ENCODE measurements at regions not wholly inside any gene's neighbourhood (a gene's known extent, or its start where the extent isn't known, plus 50 kb on each side); places are given as distances from the start of the nearest gene placed in this dataset.

DNA sequence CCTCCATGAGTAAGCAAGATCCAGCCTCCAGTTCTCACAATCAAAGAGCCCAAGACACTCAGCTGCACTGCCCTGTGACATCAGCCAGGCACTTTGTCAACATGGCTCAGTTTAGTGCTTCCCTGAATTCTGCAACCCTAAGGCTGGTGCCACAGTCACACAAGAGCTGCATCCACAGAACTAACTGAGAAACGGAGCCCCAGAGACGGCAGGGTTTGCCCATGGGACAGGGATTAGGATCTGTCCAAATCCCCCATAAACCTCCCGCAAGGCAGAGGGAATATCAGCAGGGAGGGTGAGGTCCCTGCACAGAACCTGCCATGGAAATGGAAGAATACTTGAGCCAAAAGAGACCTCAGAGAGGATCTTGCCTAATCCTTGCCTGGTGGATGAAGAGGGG, 70.4 kb upstream of the UQCRFS1 start:
- TF ChIP-seq MXI1 (conservative IDR thresholded peaks at IDR 0.05; ENCODE audit: poor library complexity, severe bottlenecking) (no peak), POLR2AphosphoS5 (IDR thresholded peaks at IDR 0.05) (no peak), RAD21 (conservative IDR thresholded peaks at IDR 0.05) (no peak), TAF1 (IDR thresholded peaks at IDR 0.05; ENCODE audit: low read depth) (no peak), SMC3 (conservative IDR thresholded peaks at IDR 0.05; ENCODE audit: poor library complexity) (no peak), EP300 (conservative IDR thresholded peaks at IDR 0.05; ENCODE audit: poor library complexity, severe bottlenecking) (no peak), EZH2 (IDR thresholded peaks at IDR 0.05; ENCODE audit: borderline replicate concordance, insufficient read depth, low read length, poor library complexity, severe bottlenecking) (no peak)
- TF ChIP-seq, protein P1, sequence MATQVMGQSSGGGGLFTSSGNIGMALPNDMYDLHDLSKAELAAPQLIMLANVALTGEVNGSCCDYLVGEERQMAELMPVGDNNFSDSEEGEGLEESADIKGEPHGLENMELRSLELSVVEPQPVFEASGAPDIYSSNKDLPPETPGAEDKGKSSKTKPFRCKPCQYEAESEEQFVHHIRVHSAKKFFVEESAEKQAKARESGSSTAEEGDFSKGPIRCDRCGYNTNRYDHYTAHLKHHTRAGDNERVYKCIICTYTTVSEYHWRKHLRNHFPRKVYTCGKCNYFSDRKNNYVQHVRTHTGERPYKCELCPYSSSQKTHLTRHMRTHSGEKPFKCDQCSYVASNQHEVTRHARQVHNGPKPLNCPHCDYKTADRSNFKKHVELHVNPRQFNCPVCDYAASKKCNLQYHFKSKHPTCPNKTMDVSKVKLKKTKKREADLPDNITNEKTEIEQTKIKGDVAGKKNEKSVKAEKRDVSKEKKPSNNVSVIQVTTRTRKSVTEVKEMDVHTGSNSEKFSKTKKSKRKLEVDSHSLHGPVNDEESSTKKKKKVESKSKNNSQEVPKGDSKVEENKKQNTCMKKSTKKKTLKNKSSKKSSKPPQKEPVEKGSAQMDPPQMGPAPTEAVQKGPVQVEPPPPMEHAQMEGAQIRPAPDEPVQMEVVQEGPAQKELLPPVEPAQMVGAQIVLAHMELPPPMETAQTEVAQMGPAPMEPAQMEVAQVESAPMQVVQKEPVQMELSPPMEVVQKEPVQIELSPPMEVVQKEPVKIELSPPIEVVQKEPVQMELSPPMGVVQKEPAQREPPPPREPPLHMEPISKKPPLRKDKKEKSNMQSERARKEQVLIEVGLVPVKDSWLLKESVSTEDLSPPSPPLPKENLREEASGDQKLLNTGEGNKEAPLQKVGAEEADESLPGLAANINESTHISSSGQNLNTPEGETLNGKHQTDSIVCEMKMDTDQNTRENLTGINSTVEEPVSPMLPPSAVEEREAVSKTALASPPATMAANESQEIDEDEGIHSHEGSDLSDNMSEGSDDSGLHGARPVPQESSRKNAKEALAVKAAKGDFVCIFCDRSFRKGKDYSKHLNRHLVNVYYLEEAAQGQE (IDR thresholded peaks at IDR 0.05; ENCODE audit: borderline replicate concordance): no peak
- TF ChIP-seq, protein P2, sequence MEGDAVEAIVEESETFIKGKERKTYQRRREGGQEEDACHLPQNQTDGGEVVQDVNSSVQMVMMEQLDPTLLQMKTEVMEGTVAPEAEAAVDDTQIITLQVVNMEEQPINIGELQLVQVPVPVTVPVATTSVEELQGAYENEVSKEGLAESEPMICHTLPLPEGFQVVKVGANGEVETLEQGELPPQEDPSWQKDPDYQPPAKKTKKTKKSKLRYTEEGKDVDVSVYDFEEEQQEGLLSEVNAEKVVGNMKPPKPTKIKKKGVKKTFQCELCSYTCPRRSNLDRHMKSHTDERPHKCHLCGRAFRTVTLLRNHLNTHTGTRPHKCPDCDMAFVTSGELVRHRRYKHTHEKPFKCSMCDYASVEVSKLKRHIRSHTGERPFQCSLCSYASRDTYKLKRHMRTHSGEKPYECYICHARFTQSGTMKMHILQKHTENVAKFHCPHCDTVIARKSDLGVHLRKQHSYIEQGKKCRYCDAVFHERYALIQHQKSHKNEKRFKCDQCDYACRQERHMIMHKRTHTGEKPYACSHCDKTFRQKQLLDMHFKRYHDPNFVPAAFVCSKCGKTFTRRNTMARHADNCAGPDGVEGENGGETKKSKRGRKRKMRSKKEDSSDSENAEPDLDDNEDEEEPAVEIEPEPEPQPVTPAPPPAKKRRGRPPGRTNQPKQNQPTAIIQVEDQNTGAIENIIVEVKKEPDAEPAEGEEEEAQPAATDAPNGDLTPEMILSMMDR (IDR thresholded peaks at IDR 0.05; ENCODE audit: poor library complexity, severe bottlenecking): no peak
- no peak overlapping the region for H2AFZ ChIP-seq (ENCODE audit: low read depth, low read length)
- no peak overlapping the region for H3K4me2 ChIP-seq (ENCODE audit: low read length)
- no peaks in the 10 kb centered on the region for H3K9me3 ChIP-seq (ENCODE audit: low read length)
- no peaks in the 10 kb centered on the region for H4K20me1 ChIP-seq (ENCODE audit: insufficient read depth)
- H3K9me2 ChIP-seq (ENCODE audit: insufficient read depth, low read length): no peaks in the 10 kb centered on the region
- no peak overlapping the region for H3K9ac ChIP-seq (ENCODE audit: low read length)
- no peaks in the 10 kb centered on the region for H3F3A ChIP-seq (ENCODE audit: insufficient read depth, low read length, poor library complexity, severe bottlenecking)
- peaks cover 4% of the 10 kb centered on the region for H3K27me3 ChIP-seq (ENCODE audit: insufficient read depth, low read depth, low read length)
- H3K27ac ChIP-seq (ENCODE audit: low read length): no peak overlapping the region
- H3K36me3 ChIP-seq (ENCODE audit: insufficient read depth, low read length): no peaks in the 10 kb centered on the region
- H3K4me3 ChIP-seq (ENCODE audit: low read length): no peak overlapping the region
- no peaks in the 10 kb centered on the region for H3K79me2 ChIP-seq (replicated peaks; ENCODE audit: insufficient read depth, low read length)

DNA sequence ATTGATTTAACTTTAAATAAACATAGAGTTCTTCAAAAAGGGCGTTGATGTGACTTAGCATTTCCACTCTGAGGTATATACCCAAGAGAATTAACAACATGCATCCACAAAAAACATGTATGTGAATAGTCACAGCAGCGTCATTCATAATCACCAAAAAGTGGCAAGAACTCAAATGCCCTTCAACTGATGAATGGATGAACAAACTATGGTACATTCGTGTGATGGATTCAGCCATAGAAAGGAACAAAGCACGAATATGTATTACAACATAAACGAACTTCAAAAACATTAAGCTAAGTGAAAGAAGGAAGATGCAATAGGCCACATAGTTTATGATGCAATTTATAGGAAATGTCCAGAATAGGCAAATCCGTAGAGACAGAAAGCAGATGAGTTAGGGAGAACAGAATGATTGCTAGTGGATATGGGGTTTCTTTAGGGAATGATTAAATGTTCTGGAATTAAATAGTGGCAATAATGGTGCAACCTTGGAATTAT, 72.3 kb upstream of the UQCRFS1 start:
- no peaks in the 10 kb centered on the region for H3K9me2 ChIP-seq (ENCODE audit: insufficient read depth, low read length)
- H2AFZ ChIP-seq (ENCODE audit: low read depth, low read length): no peak overlapping the region
- peaks cover 4% of the 10 kb centered on the region for H3K27me3 ChIP-seq (ENCODE audit: insufficient read depth, low read depth, low read length)
- TF ChIP-seq RAD21 (conservative IDR thresholded peaks at IDR 0.05) (no peak), EZH2 (IDR thresholded peaks at IDR 0.05; ENCODE audit: borderline replicate concordance, insufficient read depth, low read length, poor library complexity, severe bottlenecking) (no peak), EP300 (conservative IDR thresholded peaks at IDR 0.05; ENCODE audit: poor library complexity, severe bottlenecking) (no peak), TAF1 (IDR thresholded peaks at IDR 0.05; ENCODE audit: low read depth) (no peak), POLR2AphosphoS5 (IDR thresholded peaks at IDR 0.05) (no peak), SMC3 (conservative IDR thresholded peaks at IDR 0.05; ENCODE audit: poor library complexity) (no peak), MXI1 (conservative IDR thresholded peaks at IDR 0.05; ENCODE audit: poor library complexity, severe bottlenecking) (no peak)
- TF ChIP-seq, protein P1 (IDR thresholded peaks at IDR 0.05; ENCODE audit: borderline replicate concordance): no peak
- TF ChIP-seq, protein P2 (IDR thresholded peaks at IDR 0.05; ENCODE audit: poor library complexity, severe bottlenecking): no peak
- H3K9me3 ChIP-seq (ENCODE audit: low read length): no peaks in the 10 kb centered on the region
- H4K20me1 ChIP-seq (ENCODE audit: insufficient read depth): no peaks in the 10 kb centered on the region
- no peak overlapping the region for H3K27ac ChIP-seq (ENCODE audit: low read length)
- no peaks in the 10 kb centered on the region for H3K79me2 ChIP-seq (replicated peaks; ENCODE audit: insufficient read depth, low read length)
- no peak overlapping the region for H3K4me2 ChIP-seq (ENCODE audit: low read length)
- H3K9ac ChIP-seq (ENCODE audit: low read length): no peak overlapping the region
- no peak overlapping the region for H3K4me3 ChIP-seq (ENCODE audit: low read length)
- H3F3A ChIP-seq (ENCODE audit: insufficient read depth, low read length, poor library complexity, severe bottlenecking): no peaks in the 10 kb centered on the region
- H3K36me3 ChIP-seq (ENCODE audit: insufficient read depth, low read length): no peaks in the 10 kb centered on the region

All from neural cell (in vitro differentiated cells).